Activated effector memory CD4-positive, alpha-beta T cell treated with anti-CD3 and anti-CD28 coated beads, Interleukin-2, amount 50 U/mL, for 16 hours (primary cell): ENCODE measurements at regions not wholly inside any gene's neighbourhood (a gene's known extent, or its start where the extent isn't known, plus 50 kb on each side); places are given as distances from the start of the nearest gene placed in this dataset.
"Not testable (repeated sequence)": the region's sequence is repeated elsewhere in the genome, so short reads cannot be mapped to it uniquely, and the experiment has no call there.

Experiments used
- DNase-seq: peaks from one replicate; pipeline ENCODE4 v3.0.0-alpha.2; 2020

GRCh38 chr6:9233226-9233625 lies 797.9 kb upstream of the SLC35B3 start:
- no peak for DNase-seq

- DNase-seq, result no peak
These were observed 790.1 kb upstream of the SLC35B3 start for GRCh38 chr6:9225441-9225871.

- DNase-seq, result no peak
These were observed 789.2 kb upstream of the SLC35B3 start for GRCh38 chr6:9224539-9224938.

- not testable (repeated sequence) for DNase-seq
These were observed 778.4 kb upstream of the SLC35B3 start for GRCh38 chr6:9213717-9214116.

- DNase-seq, result no peak
These were observed 773.6 kb upstream of the SLC35B3 start for GRCh38 chr6:9208966-9209365.

- no peak for DNase-seq
These were observed 770.3 kb upstream of the SLC35B3 start for GRCh38 chr6:9205645-9206044.

GRCh38 chr6:9204171-9204570 lies 768.8 kb upstream of the SLC35B3 start:
- DNase-seq, result no peak

- DNase-seq, result no peak
These were observed 765.4 kb upstream of the SLC35B3 start for GRCh38 chr6:9200712-9201111.

- no peak for DNase-seq
These were observed 762.4 kb upstream of the SLC35B3 start for GRCh38 chr6:9197726-9198125.

GRCh38 chr6:9195322-9195721 lies 760.0 kb upstream of the SLC35B3 start:
- DNase-seq, result no peak

GRCh38 chr6:9192405-9192909 lies 757.1 kb upstream of the SLC35B3 start:
- DNase-seq, result no peak

- DNase-seq, result no peak
These were observed 750.8 kb upstream of the SLC35B3 start for GRCh38 chr6:9186148-9186547.

- DNase-seq, result no peak
These were observed 742.7 kb upstream of the SLC35B3 start for GRCh38 chr6:9178071-9178470.

- DNase-seq, result no peak
These were observed 737.9 kb upstream of the SLC35B3 start for GRCh38 chr6:9173229-9173628.

GRCh38 chr6:9172096-9172495 lies 736.8 kb upstream of the SLC35B3 start:
- DNase-seq, result no peak

GRCh38 chr6:9168669-9169068 lies 733.3 kb upstream of the SLC35B3 start:
- DNase-seq, result no peak

- no peak for DNase-seq
These were observed 726.4 kb upstream of the SLC35B3 start for GRCh38 chr6:9161731-9162130.

GRCh38 chr6:9159051-9159450 lies 723.7 kb upstream of the SLC35B3 start:
- no peak for DNase-seq

- DNase-seq, result no peak
These were observed 720.5 kb upstream of the SLC35B3 start for GRCh38 chr6:9155836-9156235.

GRCh38 chr6:9143140-9143539 lies 707.8 kb upstream of the SLC35B3 start:
- DNase-seq, result no peak

GRCh38 chr6:9140951-9141460 lies 705.7 kb upstream of the SLC35B3 start:
- no peak for DNase-seq

- no peak for DNase-seq
These were observed 704.8 kb upstream of the SLC35B3 start for GRCh38 chr6:9140172-9140571.

GRCh38 chr6:9139746-9140145 lies 704.4 kb upstream of the SLC35B3 start:
- no peak for DNase-seq

- no peak for DNase-seq
These were observed 703.6 kb upstream of the SLC35B3 start for GRCh38 chr6:9138936-9139335.

GRCh38 chr6:9136141-9136822 lies 700.9 kb upstream of the SLC35B3 start:
- no peak for DNase-seq
